ENCODE measurements at regions not wholly inside any gene's neighbourhood (a gene's known extent, or its start where the extent isn't known, plus 50 kb on each side); places are given as distances from the start of the nearest gene placed in this dataset.

GRCh38 chr9:135032868-135033460 is 54.5 kb upstream of the OLFM1 start:
- POLR2A ChIA-PET = no interaction called here
- H3K36me3 ChIP-seq (ENCODE audit: control insufficient read depth, insufficient read depth, low read length) = no peaks in the 10 kb centered on the region
- no peak for ATAC-seq

GRCh38 chr9:135033487-135033886 is 54.0 kb upstream of the OLFM1 start:
- Histone ChIP-seq H3K36me3 (ENCODE audit: control insufficient read depth, insufficient read depth, low read length) (no peaks in the 10 kb centered on the region), H3K9me1 (ENCODE audit: control insufficient read depth, insufficient read depth, low read length) (no peaks in the 10 kb centered on the region), H2AFZ (ENCODE audit: low read depth, low read length) (no peak overlapping the region), H3K9me3 (replicated peaks; ENCODE audit: control insufficient read depth, insufficient read depth, low read depth, low read length) (no peaks in the 10 kb centered on the region), H3K4me2 (ENCODE audit: insufficient read depth, low read length) (no peak overlapping the region), H4K20me1 (replicated peaks; ENCODE audit: control insufficient read depth, insufficient read depth, low read length) (0 out of 2 replicates have a peak, but pooled peaks cover 6% of the 10 kb centered on the region), H3K4me3 (no peak overlapping the region), H3K4me1 (replicated peaks in 1 of 2; ENCODE audit: control insufficient read depth in 2 of 2, insufficient read depth in 2 of 2, low read length in 2 of 2) (no peaks in the 10 kb centered on the region), H3K9ac (ENCODE audit: insufficient read depth in 1 of 2, low read depth in 2 of 2, low read length in 2 of 2) (no peak overlapping the region), H3K27me3 (ENCODE audit: control insufficient read depth in 2 of 2, insufficient read depth in 2 of 2, low read length in 2 of 2) (peaks cover 0 to 29% of the 10 kb centered on the region in 2 experiments; a peak in 1 of 5 replicates), H3K79me2 (ENCODE audit: control insufficient read depth, insufficient read depth, low read length) (no peaks in the 10 kb centered on the region), H3K27ac (ENCODE audit: extremely low read depth, low read depth, low read length) (no peak overlapping the region)
- ATAC-seq (no peak), DNase-seq (ENCODE audit: extremely low read depth in 1 of 4, low spot score in 3 of 4) (no peak), FAIRE-seq (no peak)
- TF ChIP-seq, protein P1, sequence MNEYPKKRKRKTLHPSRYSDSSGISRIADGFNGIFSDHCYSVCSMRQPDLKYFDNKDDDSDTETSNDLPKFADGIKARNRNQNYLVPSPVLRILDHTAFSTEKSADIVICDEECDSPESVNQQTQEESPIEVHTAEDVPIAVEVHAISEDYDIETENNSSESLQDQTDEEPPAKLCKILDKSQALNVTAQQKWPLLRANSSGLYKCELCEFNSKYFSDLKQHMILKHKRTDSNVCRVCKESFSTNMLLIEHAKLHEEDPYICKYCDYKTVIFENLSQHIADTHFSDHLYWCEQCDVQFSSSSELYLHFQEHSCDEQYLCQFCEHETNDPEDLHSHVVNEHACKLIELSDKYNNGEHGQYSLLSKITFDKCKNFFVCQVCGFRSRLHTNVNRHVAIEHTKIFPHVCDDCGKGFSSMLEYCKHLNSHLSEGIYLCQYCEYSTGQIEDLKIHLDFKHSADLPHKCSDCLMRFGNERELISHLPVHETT (CRISPR knock-in tag; conservative IDR thresholded peaks at IDR 0.05 in 1 of 2, IDR thresholded peaks at IDR 0.05 in 1 of 2) = no peak
- TF ChIP-seq, protein P2, sequence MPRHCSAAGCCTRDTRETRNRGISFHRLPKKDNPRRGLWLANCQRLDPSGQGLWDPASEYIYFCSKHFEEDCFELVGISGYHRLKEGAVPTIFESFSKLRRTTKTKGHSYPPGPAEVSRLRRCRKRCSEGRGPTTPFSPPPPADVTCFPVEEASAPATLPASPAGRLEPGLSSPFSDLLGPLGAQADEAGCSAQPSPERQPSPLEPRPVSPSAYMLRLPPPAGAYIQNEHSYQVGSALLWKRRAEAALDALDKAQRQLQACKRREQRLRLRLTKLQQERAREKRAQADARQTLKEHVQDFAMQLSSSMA (CRISPR knock-in tag; IDR thresholded peaks at IDR 0.05) = no peak
- TF ChIP-seq ZNF764 (CRISPR knock-in tag; IDR thresholded peaks at IDR 0.05; ENCODE audit: low read depth) = no peak
- TF ChIP-seq SUPT5H (IDR thresholded peaks at IDR 0.05) = no peak
- TF ChIP-seq RB1 (IDR thresholded peaks at IDR 0.05; ENCODE audit: low read depth) = no peak
- no peak for TF ChIP-seq BHLHE40 (IDR thresholded peaks at IDR 0.05; ENCODE audit: low read length)
- no peak for TF ChIP-seq ARID2 (IDR thresholded peaks at IDR 0.05)
- no peak for TF ChIP-seq CHD1 (IDR thresholded peaks at IDR 0.05; ENCODE audit: low read length)
- TF ChIP-seq EP300 (IDR thresholded peaks at IDR 0.05; ENCODE audit: low read length) = no peak
- no peak for TF ChIP-seq ELK3 (CRISPR knock-in tag; IDR thresholded peaks at IDR 0.05)
- intact Hi-C loops (cut with micrococcal nuclease) (no loop called here), in situ Hi-C loops (cut with MboI) (no loop called here)
- BruUV-seq (replicated peaks) = no TSS peak
- ChIA-PET POLR2A (no interaction called here), CTCF (ENCODE audit: low intra/inter-chr PET ratio) (no interaction called here)
- WGBS (ENCODE audit: insufficient coverage, low coverage, missing lambda C conversion rate) = 1% methylated on average over 6 of the region's 7 CpGs

More at GRCh38 chr9:135032868-135033460, 54.5 kb upstream of the OLFM1 start:
- H3K79me2 ChIP-seq (ENCODE audit: control insufficient read depth, insufficient read depth, low read length) = no peaks in the 10 kb centered on the region
- BruUV-seq (replicated peaks) = no TSS peak
- FAIRE-seq (no peak), DNase-seq (ENCODE audit: extremely low read depth in 1 of 4, low spot score in 3 of 4) (no peak)
- H4K20me1 ChIP-seq (replicated peaks; ENCODE audit: control insufficient read depth, insufficient read depth, low read length) = 0 out of 2 replicates have a peak, but pooled peaks cover 6% of the 10 kb centered on the region
- H3K4me3 ChIP-seq = no peak overlapping the region
- H3K27ac ChIP-seq (ENCODE audit: extremely low read depth, low read depth, low read length) = no peak overlapping the region
- H3K9me1 ChIP-seq (ENCODE audit: control insufficient read depth, insufficient read depth, low read length) = no peaks in the 10 kb centered on the region
- under 1% methylated on average over 21 of the region's 22 CpGs for WGBS (ENCODE audit: insufficient coverage, low coverage, missing lambda C conversion rate)
- intact Hi-C loops (cut with micrococcal nuclease) (no loop called here), in situ Hi-C loops (cut with MboI) (no loop called here)
- CTCF ChIA-PET (ENCODE audit: low intra/inter-chr PET ratio) = no interaction called here
- peaks cover 0 to 29% of the 10 kb centered on the region in 2 experiments; a peak in 1 of 5 replicates for H3K27me3 ChIP-seq (ENCODE audit: control insufficient read depth in 2 of 2, insufficient read depth in 2 of 2, low read length in 2 of 2)
- no peak overlapping the region for H2AFZ ChIP-seq (ENCODE audit: low read depth, low read length)
- H3K9ac ChIP-seq (ENCODE audit: insufficient read depth in 1 of 2, low read depth in 2 of 2, low read length in 2 of 2) = no peak overlapping the region
- no peaks in the 10 kb centered on the region for H3K4me1 ChIP-seq (replicated peaks in 1 of 2; ENCODE audit: control insufficient read depth in 2 of 2, insufficient read depth in 2 of 2, low read length in 2 of 2)
- no peak overlapping the region for H3K4me2 ChIP-seq (ENCODE audit: insufficient read depth, low read length)
- TF ChIP-seq ZNF316 (IDR thresholded peaks at IDR 0.05) (0 out of 2 replicates have a peak, but pooled peaks have one; percentile 4), HNRNPH1 (optimal IDR thresholded peaks at IDR 0.05; ENCODE audit: low read depth, low read length) (no peak)
- H3K9me3 ChIP-seq (replicated peaks; ENCODE audit: control insufficient read depth, insufficient read depth, low read depth, low read length) = no peaks in the 10 kb centered on the region
